Mesenchymal stem cell (in vitro differentiated cells and primary cell): ENCODE measurements at regions not wholly inside any gene's neighbourhood (a gene's known extent, or its start where the extent isn't known, plus 50 kb on each side); places are given as distances from the start of the nearest gene placed in this dataset.

Source experiments
- DNase-seq: peaks from one replicate; pipeline ENCODE4 v3.0.0-alpha.2; 2013
- H2AFZ ChIP-seq: one replicate; pipeline ENCODE4 v1.6.1; 2013; ENCODE audit warnings: low read depth, mild to moderate bottlenecking, control low read depth, inconsistent platforms, low read length, moderate library complexity
- H2AK5ac ChIP-seq: 2 replicates; pipeline ENCODE4 v1.6.1; 2013; ENCODE audit warnings: low read length, moderate library complexity, mild to moderate bottlenecking, inconsistent platforms; ENCODE audit not compliant: severe bottlenecking
- H2BK120ac ChIP-seq: one replicate; pipeline ENCODE4 v1.6.1; 2013; ENCODE audit warnings: low read depth, mild to moderate bottlenecking, inconsistent platforms, low read length, moderate library complexity
- H2BK12ac ChIP-seq, 2 experiments: one replicate each; pipeline ENCODE4 v1.6.1; 2013; ENCODE audit warnings: inconsistent platforms in 2 of 2, low read length in 2 of 2, mild to moderate bottlenecking in 2 of 2, moderate library complexity in 2 of 2, control low read depth in 1 of 2
- H2BK15ac ChIP-seq: one replicate; pipeline ENCODE4 v1.6.1; 2013; ENCODE audit warnings: mild to moderate bottlenecking, low read depth, inconsistent platforms; ENCODE audit not compliant: poor library complexity, severe bottlenecking
- H2BK5ac ChIP-seq: 2 replicates; pipeline ENCODE4 v1.6.1; 2013; ENCODE audit warnings: low read depth, mild to moderate bottlenecking, low read length, control low read depth, inconsistent platforms; ENCODE audit not compliant: poor library complexity, severe bottlenecking
- H3K14ac ChIP-seq, 2 experiments: one replicate each; pipeline ENCODE4 v1.6.1; 2013; ENCODE audit warnings: inconsistent platforms in 2 of 2, low read length in 2 of 2, control low read depth in 1 of 2, mild to moderate bottlenecking in 1 of 2, moderate library complexity in 1 of 2
- H3K18ac ChIP-seq, 2 experiments: one replicate each; pipeline ENCODE4 v1.6.1; 2013; ENCODE audit warnings: inconsistent platforms in 2 of 2, low read length in 2 of 2, control low read depth in 1 of 2, low read depth in 1 of 2, mild to moderate bottlenecking in 1 of 2
- H3K23ac ChIP-seq, 2 experiments: one replicate each; pipeline ENCODE4 v1.6.1; 2013; ENCODE audit warnings: inconsistent platforms in 2 of 2, low read length in 2 of 2, mild to moderate bottlenecking in 2 of 2, moderate library complexity in 2 of 2, control low read depth in 1 of 2
- H3K27ac ChIP-seq: 2 replicates; pipeline ENCODE4 v1.5.1; 2013; ENCODE audit warnings: mild to moderate bottlenecking, moderate library complexity, low read length, control low read depth, inconsistent platforms; ENCODE audit not compliant: poor library complexity, severe bottlenecking
- H3K27me3 ChIP-seq, 2 experiments: 2 replicates each; pipeline versions ENCODE4 v1.6.1 to v1.7.0; 2013; ENCODE audit warnings: low read length in 2 of 2, mild to moderate bottlenecking in 2 of 2, moderate library complexity in 2 of 2, control low read depth in 1 of 2, inconsistent platforms in 1 of 2; ENCODE audit not compliant: control insufficient read depth in 1 of 2, insufficient read depth in 1 of 2
- H3K36me3 ChIP-seq, 2 experiments: 2 replicates each; pipeline versions ENCODE4 v1.6.1 to v1.7.0; 2013; ENCODE audit warnings: low read length in 2 of 2, control low read depth in 1 of 2, inconsistent platforms in 1 of 2, low read depth in 1 of 2, mild to moderate bottlenecking in 1 of 2; ENCODE audit not compliant: insufficient read depth in 2 of 2, control insufficient read depth in 1 of 2
- H3K4ac ChIP-seq, 2 experiments: one replicate each; pipeline ENCODE4 v1.6.1; 2013; ENCODE audit warnings: inconsistent platforms in 2 of 2, low read length in 2 of 2, mild to moderate bottlenecking in 2 of 2, moderate library complexity in 2 of 2, control low read depth in 1 of 2, low read depth in 1 of 2
- H3K4me1 ChIP-seq: 2 replicates; pipeline ENCODE4 v1.6.1; 2013; ENCODE audit warnings: low read depth, low read length, control low read depth; ENCODE audit not compliant: control insufficient read depth, insufficient read depth
- H3K4me2 ChIP-seq: 2 replicates; pipeline ENCODE4 v1.6.1; 2013; ENCODE audit warnings: low read length, mild to moderate bottlenecking, inconsistent platforms; ENCODE audit not compliant: poor library complexity, severe bottlenecking
- H3K4me3 ChIP-seq, 2 experiments: 2 replicates each; pipeline versions ENCODE4 v1.5.1 to v1.7.0; 2013; ENCODE audit warnings: low read length in 2 of 2, mild to moderate bottlenecking in 2 of 2, control low read depth in 1 of 2, low read depth in 1 of 2; ENCODE audit not compliant: insufficient read depth in 1 of 2
- H3K79me1 ChIP-seq: replicated peaks from 2 replicates; pipeline ENCODE4 v1.6.1; 2013; ENCODE audit warnings: mild to moderate bottlenecking, control low read depth, low read length, inconsistent platforms; ENCODE audit not compliant: poor library complexity, severe bottlenecking
- H3K9ac ChIP-seq: 2 replicates; pipeline ENCODE4 v1.7.0; 2013; ENCODE audit warnings: mild to moderate bottlenecking, low read length, moderate library complexity
- H3K9me3 ChIP-seq: 2 replicates; pipeline ENCODE4 v1.7.0; 2013; ENCODE audit warnings: mild to moderate bottlenecking, low read length; ENCODE audit not compliant: control insufficient read depth
- H4K8ac ChIP-seq: one replicate; pipeline ENCODE4 v1.6.1; 2013; ENCODE audit warnings: inconsistent platforms, mild to moderate bottlenecking, low read length, moderate library complexity
- H4K91ac ChIP-seq: one replicate; pipeline ENCODE4 v1.6.1; 2013; ENCODE audit warnings: mild to moderate bottlenecking, low read length, inconsistent platforms
- WGBS: methylation state at CpG from one replicate; pipeline ENCODE4 v1.1.7; 2013; ENCODE audit warnings: mixed read lengths; 5-methylcytosine and 5-hydroxymethylcytosine counted together

DNA sequence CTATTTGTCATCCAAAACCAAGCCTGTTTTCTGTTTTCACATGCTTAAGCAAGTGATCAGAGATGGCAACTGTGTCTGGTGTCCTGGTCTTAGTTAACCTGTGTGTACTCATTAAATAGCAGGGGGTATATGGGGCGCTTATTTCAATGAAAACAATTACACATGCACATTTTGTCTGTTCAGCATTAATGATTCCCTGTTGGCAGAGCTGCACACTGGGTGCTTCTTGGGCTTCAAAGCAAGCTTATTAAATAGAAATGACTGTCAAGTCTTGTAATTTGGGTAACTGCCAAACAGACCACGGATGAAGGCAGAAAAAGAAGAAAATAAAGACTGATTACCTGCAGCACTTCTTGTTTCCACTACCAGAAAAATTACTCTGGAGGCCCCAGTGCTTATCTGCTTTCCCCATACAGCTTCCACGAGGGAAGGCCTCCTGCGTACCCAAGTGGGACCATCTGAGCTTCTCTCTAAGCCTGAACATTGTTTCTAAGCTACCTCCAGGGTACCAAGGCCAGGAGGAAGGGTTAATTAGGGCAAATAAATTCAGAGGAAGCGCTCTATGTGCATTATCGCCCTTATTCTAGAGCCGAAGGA lies 107.2 kb upstream of the TBL1X start:
- H4K91ac ChIP-seq, result no peak overlapping the region
- H3K27ac ChIP-seq, result no peak overlapping the region
- no peak overlapping the region for H3K9ac ChIP-seq
- no peak for DNase-seq
- H3K4me2 ChIP-seq, result no peak overlapping the region
- no peak overlapping the region for H2AFZ ChIP-seq
- H3K79me1 ChIP-seq, result no peaks in the 10 kb centered on the region
- H2BK120ac ChIP-seq, result no peak overlapping the region
- no peaks in the 10 kb centered on the region for H3K4me1 ChIP-seq
- no peak overlapping the region for H2BK5ac ChIP-seq
- no peaks in the 10 kb centered on the region for H3K9me3 ChIP-seq
- H3K36me3 ChIP-seq, result no peaks in the 10 kb centered on the region
- no peak overlapping the region for H3K4me3 ChIP-seq
- H2AK5ac ChIP-seq, result no peak overlapping the region
- no peak overlapping the region for H3K18ac ChIP-seq
- 90% methylated on average over 4 of the region's 7 CpGs for WGBS
- H2BK12ac ChIP-seq, result no peak overlapping the region
- H3K14ac ChIP-seq, result no peak overlapping the region
- no peak overlapping the region for H2BK15ac ChIP-seq
- no peak overlapping the region for H4K8ac ChIP-seq
- no peak overlapping the region for H3K4ac ChIP-seq
- H3K23ac ChIP-seq, result no peak overlapping the region
- H3K27me3 ChIP-seq, result no peaks in the 10 kb centered on the region

DNA sequence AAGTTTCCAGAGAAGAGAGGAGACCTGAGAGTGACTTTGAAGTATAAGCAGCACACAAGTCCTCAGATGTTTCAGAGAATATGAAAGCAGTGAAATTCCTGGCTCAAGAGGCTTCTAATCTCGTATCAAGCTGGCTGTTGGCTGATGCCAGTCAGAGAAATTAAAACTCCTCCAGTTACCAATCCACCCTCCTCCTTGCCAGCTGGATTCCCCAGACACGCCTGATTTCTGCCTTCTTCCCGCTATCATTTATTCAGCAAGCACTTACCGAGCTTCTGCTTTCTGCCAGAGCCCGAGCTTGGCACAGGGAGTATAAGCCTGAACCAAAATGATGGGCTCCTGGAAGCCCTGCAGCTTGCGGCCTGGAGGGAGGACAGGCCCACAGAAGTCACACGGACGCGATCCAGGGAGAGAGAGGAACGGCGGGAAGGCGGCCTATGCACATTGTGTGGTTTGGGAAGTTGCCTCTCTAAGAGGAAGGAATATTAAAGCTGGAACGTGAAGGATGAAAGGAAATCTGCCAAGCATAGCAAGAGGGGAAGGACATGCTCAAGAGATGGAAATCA lies 102.4 kb upstream of the TBL1X start:
- H3K23ac ChIP-seq, result no peak overlapping the region
- H4K8ac ChIP-seq, result no peak overlapping the region
- no peak overlapping the region for H2AFZ ChIP-seq
- H3K9me3 ChIP-seq, result no peaks in the 10 kb centered on the region
- no peak overlapping the region for H3K9ac ChIP-seq
- H3K27me3 ChIP-seq, result no peaks in the 10 kb centered on the region
- no peaks in the 10 kb centered on the region for H3K4me1 ChIP-seq
- H2BK5ac ChIP-seq, result no peak overlapping the region
- H3K4me2 ChIP-seq, result no peak overlapping the region
- WGBS, result 93% methylated on average over 13 of the region's 13 CpGs
- no peak overlapping the region for H3K18ac ChIP-seq
- no peaks in the 10 kb centered on the region for H3K36me3 ChIP-seq
- H2AK5ac ChIP-seq, result no peak overlapping the region
- no peak overlapping the region for H3K14ac ChIP-seq
- no peak overlapping the region for H4K91ac ChIP-seq
- H3K4ac ChIP-seq, result no peak overlapping the region
- H3K79me1 ChIP-seq, result no peaks in the 10 kb centered on the region
- H2BK15ac ChIP-seq, result no peak overlapping the region
- no peak overlapping the region for H2BK120ac ChIP-seq
- no peak overlapping the region for H3K4me3 ChIP-seq
- no peak overlapping the region for H3K27ac ChIP-seq
- no peak overlapping the region for H2BK12ac ChIP-seq
- DNase-seq, result no peak

DNA sequence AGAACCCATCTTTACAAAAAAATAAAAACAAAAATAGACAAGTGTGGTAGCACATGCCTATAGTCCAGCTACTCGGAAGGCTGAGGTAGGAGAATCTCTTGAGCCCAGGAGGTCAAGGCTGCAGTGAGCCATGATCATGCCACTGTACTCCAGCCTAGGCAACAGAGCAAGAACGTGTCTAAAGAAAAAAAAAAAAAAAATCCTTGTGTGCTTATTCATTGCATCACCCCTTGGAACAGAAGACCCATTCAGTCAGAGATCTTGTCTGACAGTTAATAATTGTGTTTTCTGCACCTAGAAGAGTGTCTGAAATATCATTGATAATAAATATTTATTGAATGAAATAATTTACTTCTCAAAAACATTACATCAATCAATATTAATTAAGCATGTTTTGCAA lies 97.4 kb upstream of the TBL1X start:
- Histone ChIP-seq H3K4me2 (no peak overlapping the region), H3K9ac (no peak overlapping the region), H3K18ac (no peak overlapping the region), H2AK5ac (no peak overlapping the region), H2BK15ac (no peak overlapping the region), H3K4me1 (no peaks in the 10 kb centered on the region), H3K4ac (no peak overlapping the region), H3K14ac (no peak overlapping the region), H2BK5ac (no peak overlapping the region), H4K8ac (no peak overlapping the region), H3K27ac (no peak overlapping the region), H3K36me3 (no peaks in the 10 kb centered on the region), H3K9me3 (no peaks in the 10 kb centered on the region), H2BK120ac (no peak overlapping the region), H3K23ac (no peak overlapping the region), H3K4me3 (no peak overlapping the region), H3K27me3 (peaks cover 0 to 6% of the 10 kb centered on the region in 2 experiments), H2AFZ (no peak overlapping the region), H2BK12ac (no peak overlapping the region), H4K91ac (no peak overlapping the region), H3K79me1 (no peaks in the 10 kb centered on the region)
- WGBS, result 100% methylated on average over 1 of the region's 2 CpGs
- no peak for DNase-seq

DNA sequence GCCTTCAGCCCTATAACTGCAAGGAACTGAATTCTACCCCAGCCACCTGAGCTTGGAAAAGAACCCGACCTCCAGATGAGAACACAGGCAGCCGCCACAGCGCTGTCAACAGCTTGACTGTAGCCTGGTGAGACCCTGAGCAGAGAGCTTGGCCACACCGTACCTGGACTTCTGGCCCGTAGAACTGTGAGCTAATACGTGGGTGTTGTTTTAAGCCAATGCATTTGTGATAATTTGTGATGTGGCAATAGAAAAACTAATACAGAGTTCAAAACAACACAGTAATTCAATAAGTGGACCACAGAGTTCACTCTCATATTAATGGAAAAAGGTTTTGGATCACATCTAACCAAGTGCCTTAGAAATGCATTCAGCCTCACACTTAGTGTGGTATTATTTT lies 96.6 kb upstream of the TBL1X start:
- Histone ChIP-seq H4K8ac (no peak overlapping the region), H2BK15ac (no peak overlapping the region), H3K18ac (no peak overlapping the region), H2BK5ac (no peak overlapping the region), H3K27ac (no peak overlapping the region), H3K36me3 (no peaks in the 10 kb centered on the region), H3K4me1 (no peaks in the 10 kb centered on the region), H3K4ac (no peak overlapping the region), H3K9ac (no peak overlapping the region), H4K91ac (no peak overlapping the region), H3K79me1 (no peaks in the 10 kb centered on the region), H2AFZ (no peak overlapping the region), H3K23ac (no peak overlapping the region), H3K27me3 (peaks cover 0 to 6% of the 10 kb centered on the region in 2 experiments), H2BK12ac (no peak overlapping the region), H3K4me3 (no peak overlapping the region), H3K9me3 (no peaks in the 10 kb centered on the region), H3K4me2 (no peak overlapping the region), H2AK5ac (no peak overlapping the region), H2BK120ac (no peak overlapping the region), H3K14ac (no peak overlapping the region)
- no peak for DNase-seq
- 87% methylated on average over 3 of the region's 6 CpGs for WGBS
